NCI-H2171 treated with DMSO at 0.1 percent for 48 hours (cell line): ENCODE measurements at regions not wholly inside any gene's neighbourhood (a gene's known extent, or its start where the extent isn't known, plus 50 kb on each side); places are given as distances from the start of the nearest gene placed in this dataset.
"Not testable (repeated sequence)": the region's sequence is repeated elsewhere in the genome, so short reads cannot be mapped to it uniquely, and the experiment has no call there.

Experiments used
- DNase-seq: peaks from one replicate; lab custom pipeline; 2025; lab: John Stamatoyannopoulos, UW

DNA sequence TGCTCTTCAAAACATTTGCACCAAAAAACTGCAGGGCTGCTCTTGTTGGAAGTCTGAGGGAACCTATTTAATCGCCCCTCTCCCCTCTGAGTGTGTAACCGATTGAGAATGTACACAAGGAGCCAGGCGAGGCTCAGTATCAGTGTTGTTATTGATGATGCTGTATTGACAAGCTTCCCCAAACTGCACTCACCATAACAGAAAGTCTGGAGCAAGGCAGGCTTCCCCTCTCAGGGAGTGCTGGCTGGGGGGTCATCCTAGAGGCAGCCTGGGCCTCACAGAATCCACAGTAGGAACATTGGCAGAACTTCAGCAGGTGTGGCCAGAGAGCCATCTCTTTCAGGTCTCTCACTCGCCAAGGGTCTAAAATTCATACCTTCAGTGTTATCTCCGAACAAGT is 58.1 kb upstream of the TUNAR start:
- no peak for DNase-seq

DNA sequence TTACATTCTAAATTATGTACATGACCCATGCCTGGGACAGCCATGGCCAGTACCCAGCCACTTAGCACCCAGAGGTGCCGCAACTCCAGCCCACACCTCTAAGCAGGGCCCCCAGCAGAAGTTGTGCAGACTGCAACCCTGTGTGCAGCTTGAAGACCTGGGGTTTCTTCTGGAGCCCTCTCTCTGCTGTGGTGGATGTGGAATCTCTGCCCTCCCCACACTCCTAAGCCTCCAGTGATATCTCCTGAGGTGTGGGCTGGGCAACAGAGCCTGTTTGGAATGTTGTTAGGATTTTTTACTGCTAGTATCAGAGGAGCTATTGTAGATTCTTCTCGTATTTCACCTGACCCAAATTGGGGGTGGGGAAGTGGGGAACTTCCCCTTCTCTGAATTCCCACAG is 59.4 kb upstream of the TUNAR start:
- DNase-seq: no peak

DNA sequence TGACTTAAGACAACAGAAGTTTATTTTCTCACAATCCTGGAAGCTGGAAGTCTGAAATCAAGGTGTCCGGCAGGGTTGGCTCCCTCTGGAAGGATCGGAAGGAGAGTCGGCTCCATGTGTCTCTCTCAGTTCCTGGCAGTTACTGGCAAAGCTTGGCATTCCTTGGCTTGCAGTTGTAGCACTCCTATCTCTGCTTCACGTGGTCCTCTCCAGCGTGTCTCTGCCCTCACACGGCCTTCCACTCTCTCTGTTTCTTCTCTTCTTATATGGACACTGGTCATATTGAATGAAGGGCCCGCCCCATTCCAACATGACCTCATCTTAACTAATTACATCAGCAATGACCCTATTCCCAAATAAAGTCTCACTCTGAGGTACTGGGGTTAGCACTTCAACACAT is 60.1 kb upstream of the TUNAR start:
- no peak for DNase-seq

DNA sequence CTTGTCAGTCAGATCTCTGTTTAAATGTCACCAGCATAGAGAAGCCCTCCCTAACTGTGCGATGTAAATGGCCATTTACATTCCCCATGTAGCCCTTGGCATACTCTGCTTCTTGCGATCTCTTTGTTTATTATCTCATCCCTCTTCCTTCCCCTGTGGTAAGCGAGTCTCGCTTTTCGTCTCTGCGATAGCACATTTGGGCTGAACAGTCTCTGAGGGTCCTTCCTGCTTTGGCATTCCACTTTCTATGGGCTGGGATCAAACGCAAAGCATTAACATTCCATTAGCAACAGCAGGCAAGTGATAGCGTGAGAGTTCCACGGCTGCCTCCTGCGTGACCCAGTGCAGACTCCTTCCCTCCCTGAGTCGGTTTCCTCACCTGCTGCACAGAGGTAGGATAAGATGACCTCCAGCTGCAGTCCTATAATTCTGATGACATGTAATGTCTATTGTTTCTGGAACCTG is 61.4 kb upstream of the TUNAR start:
- no peak for DNase-seq

DNA sequence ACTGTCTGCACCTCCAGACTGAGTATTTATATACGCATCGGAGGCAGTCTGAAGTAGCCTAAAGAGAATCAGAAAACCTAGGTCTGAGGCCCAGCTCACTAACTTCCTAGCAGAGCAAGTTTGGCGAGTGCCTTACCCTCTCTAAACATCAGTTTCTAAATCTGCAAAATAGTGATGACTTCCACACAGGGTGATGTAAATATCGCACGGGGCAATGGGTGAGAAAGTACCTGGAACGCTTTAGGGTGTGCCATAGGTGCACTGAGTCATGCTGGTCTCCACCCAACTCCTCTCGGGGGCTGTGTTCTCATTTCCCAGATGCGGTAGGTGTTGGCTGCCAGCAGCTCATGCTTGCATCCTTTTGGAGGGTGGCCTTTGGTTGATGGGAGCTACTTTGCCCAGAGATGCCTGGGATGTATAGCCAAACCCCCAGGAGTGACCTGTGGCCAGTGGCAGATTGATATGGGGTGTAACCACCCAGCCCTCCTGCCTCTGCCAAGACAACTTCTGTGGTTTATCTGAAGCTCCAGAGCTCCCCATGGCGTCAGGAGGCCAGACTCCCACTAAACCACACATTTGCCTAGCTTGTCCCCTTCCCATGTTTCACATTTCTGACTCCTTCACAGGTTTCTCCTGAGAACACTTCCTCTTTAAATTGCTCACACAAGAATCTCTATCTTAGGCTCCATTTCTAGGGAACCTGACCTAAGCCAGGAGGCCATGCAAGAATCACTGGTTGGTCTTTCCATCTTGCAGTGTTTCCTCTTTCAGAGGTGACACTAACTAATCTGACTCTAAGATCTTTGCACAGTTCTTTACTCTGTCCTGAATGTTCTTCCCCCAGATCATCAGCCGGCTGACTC is 62.0 kb upstream of the TUNAR start:
- no peak for DNase-seq

DNA sequence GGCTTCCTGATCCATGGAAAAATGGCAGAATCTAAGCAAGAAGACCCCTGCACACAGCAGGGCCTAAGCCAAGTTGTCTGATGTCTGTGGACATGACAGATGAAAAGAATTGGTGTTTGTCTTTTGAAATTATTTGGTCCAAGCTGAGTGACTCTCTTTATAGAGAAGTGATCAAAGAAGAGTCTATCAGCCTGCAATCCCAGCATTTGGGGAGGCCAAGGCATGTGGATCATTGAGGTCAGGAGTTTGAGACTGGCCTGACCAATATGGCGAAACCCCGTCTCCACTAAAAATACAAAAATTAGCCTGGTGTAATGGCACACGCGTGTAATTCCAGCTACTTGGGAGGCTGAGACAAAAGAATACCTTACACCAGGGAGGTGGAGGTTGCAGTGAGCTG is 64.8 kb upstream of the TUNAR start:
- DNase-seq: no peak

DNA sequence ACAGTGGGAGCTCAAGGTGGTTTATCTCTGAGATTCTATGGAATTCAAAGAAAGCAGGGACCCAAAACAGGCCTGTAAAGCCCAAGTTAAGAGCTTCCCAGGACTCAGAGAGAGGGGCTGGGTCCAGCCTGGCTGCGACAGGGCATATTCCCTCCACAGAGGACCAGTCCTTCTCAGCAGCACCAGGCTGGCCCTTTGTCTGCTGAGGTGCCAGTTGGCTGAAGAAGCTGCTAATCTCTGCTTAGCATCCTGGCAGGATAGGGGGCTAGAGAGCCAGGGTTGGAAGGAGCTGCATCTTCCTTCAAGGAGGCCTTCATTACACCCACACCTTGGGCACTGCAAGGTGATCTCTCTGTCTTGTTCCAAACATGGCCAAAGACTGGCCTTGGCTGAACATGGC is 68.3 kb upstream of the TUNAR start:
- DNase-seq: no peak

DNA sequence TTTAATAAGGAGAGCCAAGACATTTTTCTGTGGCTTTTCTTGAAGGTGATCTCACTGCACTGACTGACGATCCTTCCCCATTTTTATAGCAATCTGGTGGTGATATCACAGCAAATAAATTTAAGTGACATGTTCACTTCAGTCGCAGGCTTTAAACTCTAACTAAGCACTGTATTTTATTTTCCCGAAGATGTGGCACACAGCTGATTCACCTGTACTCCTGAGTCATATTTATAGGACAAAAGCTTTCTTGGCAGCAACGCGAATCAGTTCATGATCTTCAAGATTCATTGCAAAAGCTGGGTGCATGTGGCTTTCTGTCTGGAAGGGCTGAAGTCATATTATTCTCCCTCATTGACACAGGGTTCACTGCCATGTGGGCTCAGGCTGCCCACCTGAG is 79.8 kb upstream of the TUNAR start:
- DNase-seq: no peak

DNA sequence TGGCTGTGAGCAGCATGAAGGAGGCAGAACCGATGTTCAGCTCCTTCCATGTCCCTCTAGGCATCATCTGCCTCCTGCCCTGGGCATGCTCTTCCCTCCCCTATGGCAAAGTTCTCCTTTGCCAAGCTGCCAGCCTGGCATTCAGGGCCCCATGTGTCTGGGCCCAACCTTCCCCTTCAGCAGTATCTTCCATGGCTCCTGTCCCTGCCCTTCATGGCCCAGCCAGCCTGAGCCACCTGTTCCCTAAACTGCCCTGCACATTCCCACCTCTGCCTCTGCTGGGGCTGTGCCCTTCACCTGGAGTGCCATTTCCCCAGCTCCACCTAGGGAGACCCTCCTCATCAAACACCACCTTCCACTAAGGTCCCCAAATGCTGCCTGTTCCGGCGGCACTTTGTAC is 74.0 kb upstream of the TCL1A start:
- DNase-seq: no peak

DNA sequence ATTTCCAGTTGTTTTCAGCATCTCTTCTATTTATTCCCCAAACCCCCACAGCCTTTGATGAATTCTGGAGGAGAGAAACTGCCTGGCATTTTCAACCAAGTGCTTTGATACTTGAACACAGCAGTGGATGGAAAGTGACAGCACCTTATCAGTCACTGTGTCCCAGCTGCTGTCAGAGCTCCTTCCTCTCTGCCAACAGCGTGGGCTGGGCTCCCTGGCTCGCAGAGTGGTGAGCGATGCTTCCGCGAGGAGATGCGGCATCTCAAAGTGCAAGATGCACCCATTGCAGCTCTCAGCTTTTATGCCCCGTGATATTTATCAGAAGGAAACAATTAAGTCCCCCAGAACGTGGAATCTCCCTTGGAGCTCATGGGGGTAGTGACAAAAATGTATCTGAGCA is 72.6 kb upstream of the TCL1A start:
- no peak for DNase-seq

DNA sequence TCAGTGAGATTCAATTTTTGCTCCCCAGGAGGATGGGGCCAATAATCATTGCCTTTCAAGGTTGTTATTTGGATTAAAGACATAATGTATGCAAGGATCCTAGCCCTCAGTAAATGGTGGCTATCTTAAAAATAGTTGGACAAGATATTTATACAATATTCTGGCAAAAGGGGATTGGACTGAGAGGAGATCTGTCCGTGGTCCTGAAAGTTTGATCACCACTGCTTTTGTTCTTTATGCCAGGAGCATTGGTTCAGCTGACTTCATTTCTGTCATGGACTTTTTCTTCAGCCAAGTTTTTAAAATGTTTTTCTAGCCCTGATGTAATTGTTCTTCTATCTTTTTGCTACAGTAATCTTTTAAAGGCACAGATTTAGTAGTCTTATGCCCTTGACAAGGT is 70.2 kb upstream of the TCL1A start:
- DNase-seq: no peak

DNA sequence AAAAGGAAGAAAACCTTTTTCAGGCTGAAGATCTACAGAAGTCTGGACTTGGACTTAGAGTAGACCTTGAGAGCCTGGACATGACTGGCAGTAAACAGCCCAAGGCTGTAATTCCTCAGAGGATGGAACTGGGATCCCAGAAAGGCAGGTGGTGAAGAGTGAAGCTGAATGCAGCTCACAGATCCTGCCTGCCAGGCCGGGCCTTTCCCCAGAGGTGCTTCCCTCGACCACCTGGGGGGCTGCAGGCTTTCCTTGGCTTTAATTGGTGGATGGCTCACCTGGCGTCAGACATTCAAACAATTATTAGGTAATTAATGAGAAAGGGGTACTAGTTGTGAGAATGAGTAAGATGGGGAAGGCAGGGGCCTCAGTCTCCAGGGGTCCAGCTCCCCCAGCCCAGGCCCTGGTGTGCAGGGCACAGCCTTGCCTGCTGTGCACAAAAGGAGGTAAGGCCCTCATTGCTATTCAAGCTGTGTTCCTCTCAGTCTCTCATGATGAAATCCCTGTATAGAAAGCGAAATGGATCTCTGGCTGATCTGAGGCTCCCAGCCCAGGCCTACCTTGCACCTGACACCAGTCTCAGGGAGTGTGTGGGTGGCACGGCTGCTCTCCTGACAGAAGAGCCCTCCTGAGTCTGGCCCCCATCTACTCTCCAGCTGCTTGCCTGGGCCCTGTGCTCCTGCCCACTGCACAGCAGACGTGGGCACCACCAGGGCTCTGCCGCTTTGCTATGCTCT is 63.0 kb upstream of the TCL1A start:
- DNase-seq: no peak

DNA sequence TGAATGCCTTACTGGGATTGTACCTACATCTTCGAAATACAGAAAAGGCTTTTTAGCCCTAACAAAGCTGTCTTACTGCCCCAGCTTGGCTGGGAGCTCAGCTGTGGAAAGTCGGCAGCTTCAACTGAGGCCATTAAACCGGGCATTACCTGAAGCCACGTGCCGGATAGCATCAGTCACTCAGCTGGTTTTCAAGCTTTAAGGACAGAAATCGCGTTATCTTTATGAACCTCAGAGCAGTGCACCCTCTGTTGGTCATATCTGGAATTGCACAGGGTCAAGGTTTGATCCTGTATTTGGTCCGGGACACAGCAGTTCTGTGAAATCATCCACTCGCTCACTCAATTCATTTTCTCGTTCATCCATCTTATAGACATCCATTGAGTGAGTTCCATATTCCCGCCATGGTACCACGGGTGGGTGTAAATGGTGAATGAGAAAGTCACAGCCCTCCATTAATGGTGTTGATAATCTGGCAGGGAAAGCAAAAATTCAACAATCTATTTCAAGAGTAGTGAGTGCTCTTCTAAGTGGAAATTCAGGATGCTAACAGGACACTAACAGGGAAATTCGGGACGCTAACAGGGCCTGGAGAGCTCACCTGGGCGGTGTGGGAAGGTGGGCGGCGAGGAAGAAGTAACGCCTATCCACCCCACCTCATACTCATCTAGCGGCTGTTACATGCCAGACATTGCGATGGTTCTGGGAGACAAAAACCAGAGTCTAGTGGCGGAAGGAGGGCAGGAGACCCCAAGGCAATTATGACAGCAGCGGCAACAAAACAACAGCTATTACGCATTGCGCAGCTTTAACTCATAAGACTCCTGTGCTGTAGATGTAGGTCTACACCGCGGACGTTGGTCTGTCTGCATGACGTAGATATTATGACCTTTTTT is 60.6 kb upstream of the TCL1A start:
- DNase-seq: peak; percentile 54

DNA sequence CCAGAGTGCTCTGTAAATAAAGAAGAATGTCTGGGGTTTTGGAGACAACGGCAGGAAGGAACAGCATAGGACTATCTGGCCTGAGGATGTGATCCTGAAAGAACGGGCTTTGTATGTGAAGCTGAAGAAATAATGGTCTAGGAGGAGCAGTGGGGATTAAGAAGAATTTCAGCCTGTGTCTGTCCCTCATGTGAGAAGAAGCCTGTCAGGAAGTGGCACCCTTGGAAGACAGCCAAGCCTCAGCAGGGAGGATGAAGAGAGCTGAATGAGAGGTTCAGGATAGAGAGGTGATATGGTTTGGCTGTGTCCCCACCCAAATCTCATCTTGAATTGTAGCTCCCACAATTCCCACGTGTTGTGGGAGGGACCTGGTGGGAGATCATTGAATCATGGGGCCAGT is 56.9 kb upstream of the TCL1A start:
- peak; percentile 32 for DNase-seq

DNA sequence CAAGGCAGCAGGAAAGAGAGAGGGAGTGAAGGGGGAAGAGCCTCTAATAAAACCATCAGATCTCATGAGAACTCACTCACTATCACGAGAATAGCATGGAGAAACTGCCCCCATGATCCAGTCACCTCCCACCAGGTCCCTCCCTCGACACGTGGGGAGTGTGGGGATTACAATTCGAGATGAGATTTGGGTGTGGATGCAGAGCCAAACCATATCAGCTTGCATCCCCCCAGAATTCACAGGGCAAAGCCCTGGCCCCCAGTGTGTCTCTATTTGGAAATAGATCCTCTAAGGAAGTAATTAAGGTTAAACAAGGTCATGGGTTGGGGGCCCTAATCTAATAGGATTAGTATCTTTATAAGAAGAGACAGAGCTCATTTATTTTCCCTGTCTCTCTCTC is 56.1 kb upstream of the TCL1A start:
- DNase-seq: no peak

DNA sequence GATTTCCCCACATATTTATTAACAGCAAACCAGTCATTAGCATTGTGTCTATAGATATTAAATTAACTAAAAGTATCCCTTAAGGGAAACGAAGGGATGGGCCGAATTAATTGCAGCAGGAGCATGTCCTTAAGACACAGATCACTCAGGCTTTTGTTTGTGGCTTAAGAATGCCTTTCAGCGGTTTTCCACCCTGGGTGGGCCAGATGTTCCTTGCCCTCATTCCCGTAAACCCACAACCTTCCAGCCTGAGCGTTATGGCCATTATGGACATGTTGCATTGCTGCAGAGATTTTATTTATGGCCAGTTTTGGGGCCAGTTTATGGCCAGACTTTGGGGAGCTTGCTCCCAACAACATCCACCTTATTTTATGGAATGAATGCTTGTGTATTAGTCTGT is 55.5 kb upstream of the TCL1A start:
- DNase-seq: not testable (repeated sequence)

DNA sequence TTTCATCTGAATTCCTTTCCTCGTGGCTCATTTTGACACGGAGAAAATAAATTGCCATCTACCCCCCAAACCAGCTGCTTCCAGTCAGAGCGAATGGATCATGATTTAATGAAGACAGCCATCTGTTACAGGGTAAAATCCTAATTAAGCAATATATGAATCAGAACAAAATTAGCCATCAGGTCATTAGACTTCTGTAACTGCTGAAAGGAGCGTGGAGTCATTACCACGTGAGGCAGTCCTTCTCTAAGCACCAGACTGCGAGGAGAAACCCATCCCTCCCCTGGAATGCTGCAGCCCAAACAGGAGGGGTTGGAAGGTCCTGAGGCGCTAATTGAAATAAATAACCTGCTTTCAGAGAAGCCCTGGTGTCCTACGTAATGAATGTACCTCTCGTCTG is 51.1 kb upstream of the TCL1A start:
- peak; percentile 79 for DNase-seq

DNA sequence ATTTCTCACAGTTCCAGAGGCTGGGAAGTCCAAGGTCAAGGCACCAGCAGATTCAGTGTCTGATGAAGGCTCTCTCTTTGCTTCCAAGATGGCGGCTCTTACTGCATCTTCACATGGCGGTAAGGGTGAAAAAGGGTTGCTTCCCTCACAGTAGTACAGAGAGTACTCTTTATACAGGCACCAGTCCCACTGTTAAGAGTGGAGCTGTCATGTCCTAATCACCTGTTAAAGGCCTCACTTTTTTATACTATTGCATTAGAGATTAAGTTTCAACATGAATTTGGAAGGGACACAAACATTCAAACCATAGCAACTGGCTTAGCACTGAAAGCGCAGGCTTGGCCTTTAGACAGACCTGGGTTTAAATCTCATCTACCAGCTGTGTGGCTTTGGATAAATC is 50.0 kb upstream of the TCL1A start:
- DNase-seq: no peak
